ENCODE measurements at regions not wholly inside any gene's neighbourhood (a gene's known extent, or its start where the extent isn't known, plus 50 kb on each side); places are given as distances from the start of the nearest gene placed in this dataset.

DNA sequence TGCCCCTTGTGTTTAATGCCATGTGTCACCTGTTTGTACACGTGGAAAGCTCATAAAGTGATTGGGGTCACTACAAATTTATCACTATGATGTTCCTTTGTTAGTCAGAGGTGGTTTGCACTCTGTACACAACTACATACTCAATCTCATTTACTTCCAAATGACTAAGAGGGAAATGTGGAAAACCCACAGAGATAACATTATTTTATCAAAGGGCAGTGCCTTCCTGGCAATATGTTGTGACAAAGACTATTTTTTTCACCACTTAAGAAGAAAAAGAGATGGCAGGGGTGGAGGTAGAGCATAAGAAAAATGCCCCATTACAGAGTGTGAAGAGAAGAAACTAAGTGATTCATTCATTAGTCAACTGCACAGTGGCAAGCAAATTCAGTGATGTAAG lies 1064.1 kb upstream of the FLRT2 start:
- intact Hi-C loops (cut with micrococcal nuclease) (loop anchor here (1.0 kb wide), 1 partner anchor 13 kb away; no protein-coding TSS in a partner anchor), dilution Hi-C loops (cut with MboI; ENCODE audit: extremely low pct_ligation_motif_present, low sequenced_read_pairs) (no loop called here)
- no peak overlapping the region for H2AFZ ChIP-seq (ENCODE audit: low read depth, low read length)
- H3K9me3 ChIP-seq (replicated peaks; ENCODE audit: control insufficient read depth, insufficient read depth, low read length), result no peaks in the 10 kb centered on the region
- H3K9ac ChIP-seq (replicated peaks; ENCODE audit: extremely low read depth, insufficient read depth, low read length), result no peak overlapping the region
- POLR2A ChIA-PET, result no interaction called here
- no peaks in the 10 kb centered on the region for H3K79me2 ChIP-seq (ENCODE audit: control insufficient read depth, insufficient read depth, low read length)
- CTCF ChIA-PET, result no interaction called here
- H3K4me3 ChIP-seq (replicated peaks in 1 of 3; ENCODE audit: insufficient read depth in 1 of 3, low read depth in 1 of 3, low read length in 3 of 3), result no peak overlapping the region
- DNase-seq (ENCODE audit: low read depth, low spot score) (peak; percentile 51), FAIRE-seq (peak; percentile 37)
- BruUV-seq (replicated peaks), result no TSS peak
- H4K20me1 ChIP-seq (replicated peaks; ENCODE audit: control insufficient read depth, extremely low read depth, insufficient read depth, low read length), result no peaks in the 10 kb centered on the region
- TF ChIP-seq POLR2AphosphoS5 (IDR thresholded peaks at IDR 0.05; ENCODE audit: insufficient read depth, low read depth, low read length) (peak; percentile 26), MYC (IDR thresholded peaks at IDR 0.05; ENCODE audit: low read depth, low read length) (no peak), POLR2A (IDR thresholded peaks at IDR 0.05; ENCODE audit: low read depth, low read length) (no peak), JUN (IDR thresholded peaks at IDR 0.05; ENCODE audit: borderline replicate concordance, insufficient read depth, insufficient read length, low read depth) (no peak), FOS (IDR thresholded peaks at IDR 0.05; ENCODE audit: borderline replicate concordance, insufficient read depth, low read length) (peak; percentile 88), GATA2 (IDR thresholded peaks at IDR 0.05; ENCODE audit: insufficient read depth, insufficient read length, low read depth, low read length) (peak; percentile 94), EZH2 (IDR thresholded peaks at IDR 0.05; ENCODE audit: borderline replicate concordance, low read depth, low read length, severe bottlenecking) (no peak)
- TF ChIP-seq, protein P1, sequence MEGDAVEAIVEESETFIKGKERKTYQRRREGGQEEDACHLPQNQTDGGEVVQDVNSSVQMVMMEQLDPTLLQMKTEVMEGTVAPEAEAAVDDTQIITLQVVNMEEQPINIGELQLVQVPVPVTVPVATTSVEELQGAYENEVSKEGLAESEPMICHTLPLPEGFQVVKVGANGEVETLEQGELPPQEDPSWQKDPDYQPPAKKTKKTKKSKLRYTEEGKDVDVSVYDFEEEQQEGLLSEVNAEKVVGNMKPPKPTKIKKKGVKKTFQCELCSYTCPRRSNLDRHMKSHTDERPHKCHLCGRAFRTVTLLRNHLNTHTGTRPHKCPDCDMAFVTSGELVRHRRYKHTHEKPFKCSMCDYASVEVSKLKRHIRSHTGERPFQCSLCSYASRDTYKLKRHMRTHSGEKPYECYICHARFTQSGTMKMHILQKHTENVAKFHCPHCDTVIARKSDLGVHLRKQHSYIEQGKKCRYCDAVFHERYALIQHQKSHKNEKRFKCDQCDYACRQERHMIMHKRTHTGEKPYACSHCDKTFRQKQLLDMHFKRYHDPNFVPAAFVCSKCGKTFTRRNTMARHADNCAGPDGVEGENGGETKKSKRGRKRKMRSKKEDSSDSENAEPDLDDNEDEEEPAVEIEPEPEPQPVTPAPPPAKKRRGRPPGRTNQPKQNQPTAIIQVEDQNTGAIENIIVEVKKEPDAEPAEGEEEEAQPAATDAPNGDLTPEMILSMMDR (IDR thresholded peaks at IDR 0.05; ENCODE audit: extremely low read depth in 1 of 2, insufficient read depth in 1 of 2, low read depth in 1 of 2, low read length in 2 of 2), result no peak
- TF ChIP-seq, protein P2, sequence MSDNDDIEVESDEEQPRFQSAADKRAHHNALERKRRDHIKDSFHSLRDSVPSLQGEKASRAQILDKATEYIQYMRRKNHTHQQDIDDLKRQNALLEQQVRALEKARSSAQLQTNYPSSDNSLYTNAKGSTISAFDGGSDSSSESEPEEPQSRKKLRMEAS (IDR thresholded peaks at IDR 0.05; ENCODE audit: insufficient read depth, insufficient read length), result no peak
- no peaks in the 10 kb centered on the region for H3K9me1 ChIP-seq (replicated peaks; ENCODE audit: control insufficient read depth, extremely low read depth, insufficient read depth, low read length)
- H3K4me2 ChIP-seq (ENCODE audit: insufficient read depth, low read length), result no peak overlapping the region
- H3K27ac ChIP-seq (ENCODE audit: insufficient read depth, low read depth, low read length), result no peak overlapping the region
- no peaks in the 10 kb centered on the region for H3K4me1 ChIP-seq (ENCODE audit: control insufficient read depth, extremely low read depth, insufficient read depth, low read length)
- H3K36me3 ChIP-seq (ENCODE audit: control insufficient read depth in 2 of 2, extremely low read depth in 1 of 2, insufficient read depth in 2 of 2, low read length in 2 of 2), result no peaks in the 10 kb centered on the region
- no peaks in the 10 kb centered on the region for H3K27me3 ChIP-seq (ENCODE audit: control insufficient read depth in 2 of 2, insufficient read depth in 2 of 2, low read length in 2 of 2)
